HepG2 (cell line): ENCODE measurements at regions not wholly inside any gene's neighbourhood (a gene's known extent, or its start where the extent isn't known, plus 50 kb on each side); places are given as distances from the start of the nearest gene placed in this dataset.

Experiments used
- ARID5B ChIP-seq: IDR thresholded peaks from 2 replicates; pipeline ENCODE4 v1.4.0; 2020; ENCODE audit warnings: mild to moderate bottlenecking, missing genetic modification reagents
- BCL6 ChIP-seq: IDR thresholded peaks from 2 replicates; pipeline ENCODE4 v1.6.1; 2016; ENCODE audit warnings: missing genetic modification reagents, missing compliant biosample characterization
- EEA1 ChIP-seq: sonication (generic); formaldehyde crosslinking; IDR thresholded peaks from 2 replicates; pipeline ENCODE4 v1.5.1; 2020; ENCODE audit warnings: mild to moderate bottlenecking, missing genetic modification reagents, borderline replicate concordance
- FOSL2 ChIP-seq: sonication (generic); formaldehyde crosslinking; IDR thresholded peaks from 2 replicates; pipeline ENCODE4 v1.4.0; 2020; ENCODE audit warnings: missing genetic modification reagents
- FOXA3 ChIP-seq: IDR thresholded peaks from 2 replicates; pipeline ENCODE4 v1.6.1; 2016; ENCODE audit warnings: missing genetic modification reagents, missing compliant biosample characterization
- FOXP1 ChIP-seq, 2 experiments: fragments of 450-650 bp in 1 of 2; IDR thresholded peaks; 2 replicates each; pipeline ENCODE4 v1.6.1; 2017 to 2018; ENCODE audit warnings: antibody characterized with exemption in 1 of 2
- HMG20A ChIP-seq: IDR thresholded peaks from 2 replicates; pipeline ENCODE4 v1.6.1; 2016; ENCODE audit warnings: borderline replicate concordance
- KLF11 ChIP-seq: IDR thresholded peaks from 2 replicates; pipeline ENCODE4 v1.6.1; 2016; ENCODE audit warnings: missing compliant biosample characterization
- MAFF ChIP-seq: IDR thresholded peaks from 2 replicates; pipeline ENCODE4 v1.6.1; 2011; ENCODE audit warnings: low read depth, low read length, improper control_type of control experiment
- MAFG ChIP-seq: sonication (generic); formaldehyde crosslinking; IDR thresholded peaks from 2 replicates; pipeline ENCODE4 v1.5.1; 2020; ENCODE audit warnings: mild to moderate bottlenecking, missing genetic modification reagents
- MAFK ChIP-seq, 2 experiments: IDR thresholded peaks in 1 of 2; conservative IDR thresholded peaks in 1 of 2; 2 replicates each; pipeline ENCODE4 v1.6.1; 2011; ENCODE audit warnings: improper control_type of control experiment in 2 of 2, low read length in 2 of 2
- ONECUT2 ChIP-seq: sonication (generic); formaldehyde crosslinking; IDR thresholded peaks from 2 replicates; pipeline ENCODE4 v1.4.0; 2020; ENCODE audit warnings: missing genetic modification reagents
- RXRB ChIP-seq: IDR thresholded peaks from 2 replicates; pipeline ENCODE4 v1.6.1; 2016; ENCODE audit warnings: borderline replicate concordance, missing genetic modification reagents, missing compliant biosample characterization
- SAP130 ChIP-seq: IDR thresholded peaks from 2 replicates; pipeline ENCODE4 v1.6.1; 2016; ENCODE audit warnings: low read depth
- TEAD3 ChIP-seq: optimal IDR thresholded peaks from 2 replicates; pipeline ENCODE3; 2016; ENCODE audit warnings: borderline replicate concordance
- TGIF2 ChIP-seq: IDR thresholded peaks from 2 replicates; pipeline ENCODE4 v1.6.1; 2016; ENCODE audit warnings: control low read depth, missing compliant biosample characterization
- ZNF614 ChIP-seq: IDR thresholded peaks from 2 replicates; pipeline ENCODE4 v1.6.1; 2018; ENCODE audit warnings: missing biosample characterization, missing genetic modification reagents, inconsistent platforms, borderline replicate concordance
- ZNF619 ChIP-seq: sonication (generic); formaldehyde crosslinking; IDR thresholded peaks from 2 replicates; pipeline ENCODE4 v1.4.0; 2020; ENCODE audit warnings: mild to moderate bottlenecking, missing genetic modification reagents
- ZNF629 ChIP-seq: sonication (generic); formaldehyde crosslinking; conservative IDR thresholded peaks from 2 replicates; pipeline ENCODE4 v1.5.0; 2020; ENCODE audit warnings: missing genetic modification reagents

- peak; percentile 70 for TF ChIP-seq ARID5B (CRISPR knock-in tag)
- TF ChIP-seq TGIF2: no peak
- TF ChIP-seq KLF11 (CRISPR knock-in tag): no peak
- 0 out of 2 replicates have a peak, but pooled peaks have one; percentile 18 for TF ChIP-seq ZNF614 (CRISPR knock-in tag)
- 0 out of 2 replicates have a peak, but pooled peaks have one; percentile 13 for TF ChIP-seq BCL6
- TF ChIP-seq MAFK (conservative IDR thresholded peaks at IDR 0.05 in 1 of 2, IDR thresholded peaks at IDR 0.05 in 1 of 2; ENCODE audit: low read length in 2 of 2): peak; percentile 99
- TF ChIP-seq SAP130: peak; percentile 28; the same call in 1 of the 2 replicates
- TF ChIP-seq RXRB: 0 out of 2 replicates have a peak, but pooled peaks have one; percentile 16
- peak; percentile 99 for TF ChIP-seq MAFF
- TF ChIP-seq TEAD3: peak; percentile 51
- peak; percentile 45; the same call in 1 of the 2 replicates for TF ChIP-seq FOXA3
- TF ChIP-seq ZNF619: no peak
- no peak for TF ChIP-seq FOXP1 (IDR thresholded peaks at IDR 0.05)
- TF ChIP-seq FOXP1 (CRISPR knock-in tag; IDR thresholded peaks at IDR 0.05): peak; percentile 19; the same call in 1 of the 2 replicates
- TF ChIP-seq HMG20A (CRISPR knock-in tag): peak; percentile 37; the same call in 1 of the 2 replicates
- peak; percentile 58; the same call in 1 of the 2 replicates for TF ChIP-seq MAFG (CRISPR knock-in tag)
- TF ChIP-seq ZNF629 (CRISPR knock-in tag): 0 out of 2 replicates have a peak, but pooled peaks have one; percentile 23
- TF ChIP-seq EEA1 (CRISPR knock-in tag): no peak
- TF ChIP-seq FOSL2: peak; percentile 51
- TF ChIP-seq ONECUT2: peak; percentile 53; the same call in 1 of the 2 replicates
These were observed 68.3 kb upstream of the SESTD1 start (continued) for GRCh38 chr2:179332903-179333302.
